ENCODE measurements at regions not wholly inside any gene's neighbourhood (a gene's known extent, or its start where the extent isn't known, plus 50 kb on each side); places are given as distances from the start of the nearest gene placed in this dataset.
"Not testable (repeated sequence)": the region's sequence is repeated elsewhere in the genome, so short reads cannot be mapped to it uniquely, and the experiment has no call there.

DNA sequence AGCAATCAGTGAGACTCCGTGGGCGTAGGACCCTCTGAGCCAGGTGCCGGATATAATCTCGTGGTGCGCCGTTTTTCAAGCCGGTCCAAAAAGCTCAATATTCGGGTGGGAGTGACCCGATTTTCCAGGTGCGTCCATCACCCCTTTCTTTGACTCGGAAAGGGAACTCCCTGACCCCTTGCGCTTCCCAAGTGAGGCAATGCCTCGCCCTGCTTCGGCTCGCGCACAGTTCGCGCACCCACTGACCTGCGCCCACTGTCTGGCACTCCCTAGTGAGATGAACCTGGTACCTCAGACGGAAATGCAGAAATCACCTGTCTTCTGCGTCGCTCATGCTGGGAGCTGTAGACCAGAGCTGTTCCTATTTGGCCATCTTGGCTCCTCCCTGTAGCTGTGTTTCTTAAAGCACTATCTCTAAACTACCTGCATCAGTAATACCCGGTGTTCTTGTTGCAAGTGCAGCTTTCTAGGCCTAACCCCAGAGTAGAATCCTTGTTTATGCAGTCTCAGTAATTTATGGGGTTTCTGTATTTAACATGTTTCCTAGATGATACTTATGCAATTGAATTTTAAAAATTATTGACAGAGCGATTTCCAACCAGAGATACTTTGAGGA, 447.5 kb upstream of the LRRC7 start:
- not testable (repeated sequence) for TF ChIP-seq POLR2A (IDR thresholded peaks at IDR 0.05)
- TF ChIP-seq, protein P1, sequence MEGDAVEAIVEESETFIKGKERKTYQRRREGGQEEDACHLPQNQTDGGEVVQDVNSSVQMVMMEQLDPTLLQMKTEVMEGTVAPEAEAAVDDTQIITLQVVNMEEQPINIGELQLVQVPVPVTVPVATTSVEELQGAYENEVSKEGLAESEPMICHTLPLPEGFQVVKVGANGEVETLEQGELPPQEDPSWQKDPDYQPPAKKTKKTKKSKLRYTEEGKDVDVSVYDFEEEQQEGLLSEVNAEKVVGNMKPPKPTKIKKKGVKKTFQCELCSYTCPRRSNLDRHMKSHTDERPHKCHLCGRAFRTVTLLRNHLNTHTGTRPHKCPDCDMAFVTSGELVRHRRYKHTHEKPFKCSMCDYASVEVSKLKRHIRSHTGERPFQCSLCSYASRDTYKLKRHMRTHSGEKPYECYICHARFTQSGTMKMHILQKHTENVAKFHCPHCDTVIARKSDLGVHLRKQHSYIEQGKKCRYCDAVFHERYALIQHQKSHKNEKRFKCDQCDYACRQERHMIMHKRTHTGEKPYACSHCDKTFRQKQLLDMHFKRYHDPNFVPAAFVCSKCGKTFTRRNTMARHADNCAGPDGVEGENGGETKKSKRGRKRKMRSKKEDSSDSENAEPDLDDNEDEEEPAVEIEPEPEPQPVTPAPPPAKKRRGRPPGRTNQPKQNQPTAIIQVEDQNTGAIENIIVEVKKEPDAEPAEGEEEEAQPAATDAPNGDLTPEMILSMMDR (IDR thresholded peaks at IDR 0.05 in 4 of 5, conservative IDR thresholded peaks at IDR 0.05 in 1 of 5): not testable (repeated sequence)

Measured in gastrocnemius medialis (tissue), 4 donors.